Glutamatergic neuron (in vitro differentiated cells): ENCODE measurements at regions not wholly inside any gene's neighbourhood (a gene's known extent, or its start where the extent isn't known, plus 50 kb on each side); places are given as distances from the start of the nearest gene placed in this dataset.
"Not testable (repeated sequence)": the region's sequence is repeated elsewhere in the genome, so short reads cannot be mapped to it uniquely, and the experiment has no call there.

Experiments used
- DNase-seq: peaks from one replicate; pipeline ENCODE4 v3.0.0; 2022
- H3K27ac Mint-ChIP-seq: one replicate; pipeline ENCODE4 v1.8.0; 2020; ENCODE audit warnings: mild to moderate bottlenecking, mixed read lengths, inconsistent platforms; ENCODE audit not compliant: unreplicated experiment
- H3K27me3 Mint-ChIP-seq: one replicate; pipeline ENCODE4 v1.8.0; 2020; ENCODE audit warnings: mild to moderate bottlenecking, moderate library complexity, mixed read lengths, inconsistent platforms; ENCODE audit not compliant: unreplicated experiment
- H3K36me3 Mint-ChIP-seq: one replicate; pipeline ENCODE4 v1.8.0; 2020; ENCODE audit warnings: mild to moderate bottlenecking, mixed read lengths, inconsistent platforms; ENCODE audit not compliant: unreplicated experiment
- H3K4me1 Mint-ChIP-seq: one replicate; pipeline ENCODE4 v1.8.0; 2020; ENCODE audit warnings: mild to moderate bottlenecking, low read depth, mixed read lengths, inconsistent platforms; ENCODE audit not compliant: unreplicated experiment
- H3K4me3 Mint-ChIP-seq: one replicate; pipeline ENCODE4 v1.8.0; 2020; ENCODE audit warnings: mild to moderate bottlenecking, mixed read lengths, inconsistent platforms; ENCODE audit not compliant: unreplicated experiment
- H3K9me3 Mint-ChIP-seq: one replicate; pipeline ENCODE4 v1.8.0; 2020; ENCODE audit warnings: mild to moderate bottlenecking, moderate library complexity, mixed read lengths, inconsistent platforms; ENCODE audit not compliant: unreplicated experiment
- TF ChIP-seq, protein P1 (sequence below): fragments of 200-600 bp; sonication (generic); IDR thresholded peaks from one replicate; pipeline ENCODE4 v1.5.0; 2021; ENCODE audit not compliant: partially characterized antibody, unreplicated experiment

GRCh38 chr13:56720841-56721240 is 419.9 kb upstream of the PRR20A start:
- H3K27me3 Mint-ChIP-seq, result peaks cover 1% of the 10 kb centered on the region
- no peak for DNase-seq
- no peaks in the 10 kb centered on the region for H3K36me3 Mint-ChIP-seq
- no peaks in the 10 kb centered on the region for H3K9me3 Mint-ChIP-seq
- no peak overlapping the region for H3K4me3 Mint-ChIP-seq
- peaks cover 2% of the 10 kb centered on the region for H3K4me1 Mint-ChIP-seq
- TF ChIP-seq, protein P1, sequence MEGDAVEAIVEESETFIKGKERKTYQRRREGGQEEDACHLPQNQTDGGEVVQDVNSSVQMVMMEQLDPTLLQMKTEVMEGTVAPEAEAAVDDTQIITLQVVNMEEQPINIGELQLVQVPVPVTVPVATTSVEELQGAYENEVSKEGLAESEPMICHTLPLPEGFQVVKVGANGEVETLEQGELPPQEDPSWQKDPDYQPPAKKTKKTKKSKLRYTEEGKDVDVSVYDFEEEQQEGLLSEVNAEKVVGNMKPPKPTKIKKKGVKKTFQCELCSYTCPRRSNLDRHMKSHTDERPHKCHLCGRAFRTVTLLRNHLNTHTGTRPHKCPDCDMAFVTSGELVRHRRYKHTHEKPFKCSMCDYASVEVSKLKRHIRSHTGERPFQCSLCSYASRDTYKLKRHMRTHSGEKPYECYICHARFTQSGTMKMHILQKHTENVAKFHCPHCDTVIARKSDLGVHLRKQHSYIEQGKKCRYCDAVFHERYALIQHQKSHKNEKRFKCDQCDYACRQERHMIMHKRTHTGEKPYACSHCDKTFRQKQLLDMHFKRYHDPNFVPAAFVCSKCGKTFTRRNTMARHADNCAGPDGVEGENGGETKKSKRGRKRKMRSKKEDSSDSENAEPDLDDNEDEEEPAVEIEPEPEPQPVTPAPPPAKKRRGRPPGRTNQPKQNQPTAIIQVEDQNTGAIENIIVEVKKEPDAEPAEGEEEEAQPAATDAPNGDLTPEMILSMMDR, result no peak
- no peak overlapping the region for H3K27ac Mint-ChIP-seq

GRCh38 chr13:56735537-56735942 is 405.2 kb upstream of the PRR20A start:
- Mint-ChIP-seq H3K27ac (no peak overlapping the region), H3K4me1 (no peaks in the 10 kb centered on the region), H3K36me3 (no peaks in the 10 kb centered on the region), H3K4me3 (peak overlapping the region; percentile 90), H3K27me3 (no peaks in the 10 kb centered on the region), H3K9me3 (no peaks in the 10 kb centered on the region)
- peak; percentile 66 for DNase-seq
- TF ChIP-seq, protein P1, result no peak

DNA sequence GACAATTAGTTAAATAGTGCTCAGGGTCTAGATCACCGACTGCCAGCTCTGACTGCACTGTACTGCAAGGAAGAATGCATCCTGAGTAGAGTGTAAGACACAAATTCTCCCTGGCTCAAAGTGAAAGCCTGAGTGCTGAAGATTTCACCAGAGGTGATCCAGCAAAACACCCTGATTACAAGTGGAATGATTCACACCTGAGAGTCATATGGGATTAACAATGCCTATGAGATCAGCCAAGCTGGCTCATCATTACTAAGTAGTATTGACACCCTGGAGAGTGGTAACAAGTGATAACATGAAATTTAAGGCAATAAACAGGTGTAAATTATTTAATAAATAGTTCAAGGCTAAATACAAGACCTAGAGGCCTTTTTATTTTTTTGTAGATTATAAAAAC is 403.8 kb upstream of the PRR20A start:
- Mint-ChIP-seq H3K36me3 (no peaks in the 10 kb centered on the region), H3K4me1 (no peaks in the 10 kb centered on the region), H3K9me3 (no peaks in the 10 kb centered on the region), H3K27ac (no peak overlapping the region), H3K27me3 (no peaks in the 10 kb centered on the region), H3K4me3 (peak overlapping the region; percentile 61)
- TF ChIP-seq, protein P1, result no peak
- DNase-seq, result no peak

DNA sequence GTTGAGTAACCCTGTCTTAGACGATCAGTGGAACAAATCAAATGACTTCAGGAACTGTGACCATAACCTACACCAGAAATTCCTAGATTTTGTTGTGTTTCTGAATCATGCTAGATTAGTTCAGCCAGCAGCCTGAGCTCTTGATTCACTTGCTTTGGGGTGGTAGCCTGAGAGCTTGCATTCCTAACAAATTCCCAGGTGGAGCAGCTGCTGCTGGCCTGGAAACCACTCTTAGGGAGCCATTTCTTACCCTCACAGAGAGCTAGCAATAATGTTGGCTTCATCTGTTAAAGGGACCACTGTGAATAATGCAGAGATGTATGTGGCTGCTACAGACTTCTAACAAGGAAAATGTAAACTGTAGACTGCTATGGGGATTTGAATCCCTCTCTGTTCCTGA is 388.1 kb upstream of the PRR20A start:
- H3K27me3 Mint-ChIP-seq, result no peaks in the 10 kb centered on the region
- no peak overlapping the region for H3K4me3 Mint-ChIP-seq
- DNase-seq, result no peak
- TF ChIP-seq, protein P1, result no peak
- peaks cover 4% of the 10 kb centered on the region for H3K4me1 Mint-ChIP-seq
- no peaks in the 10 kb centered on the region for H3K36me3 Mint-ChIP-seq
- no peak overlapping the region for H3K27ac Mint-ChIP-seq
- no peaks in the 10 kb centered on the region for H3K9me3 Mint-ChIP-seq

DNA sequence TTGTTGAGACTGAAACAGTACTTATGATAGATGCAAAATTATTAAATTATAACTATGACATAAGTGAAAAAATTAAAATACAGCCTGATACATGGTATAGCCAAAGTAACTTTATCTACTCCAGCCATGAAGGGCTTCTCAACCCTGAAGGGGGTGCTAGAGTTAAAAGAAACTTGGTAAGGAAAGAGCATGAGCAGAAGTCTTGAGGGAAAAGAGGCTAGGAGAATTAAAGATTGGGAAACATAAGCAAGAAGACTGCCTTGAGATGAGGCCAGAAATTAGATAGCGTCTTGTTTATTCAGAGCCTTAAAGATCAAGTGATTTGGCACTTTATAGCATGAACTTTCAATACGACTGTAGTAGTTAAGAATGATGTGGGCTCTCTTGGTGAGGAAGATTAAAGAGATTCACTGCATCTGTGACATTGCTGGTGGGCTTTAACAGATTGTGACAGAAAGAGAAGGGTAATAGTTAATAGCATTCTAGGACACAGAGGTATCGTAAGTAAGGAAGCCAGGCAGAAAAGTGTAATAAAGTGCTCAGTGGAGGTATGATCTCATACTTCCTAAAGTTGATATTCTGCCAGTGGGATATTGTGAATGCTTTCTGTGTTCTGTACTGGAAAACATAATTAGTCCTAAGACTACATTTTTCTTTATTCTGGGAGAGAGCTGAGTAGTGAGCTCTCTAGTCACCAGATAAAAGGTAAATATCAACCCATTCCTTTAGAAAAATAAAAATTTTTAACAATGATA is 385.4 kb upstream of the PRR20A start:
- Mint-ChIP-seq H3K9me3 (no peaks in the 10 kb centered on the region), H3K27ac (no peak overlapping the region), H3K36me3 (no peaks in the 10 kb centered on the region), H3K4me1 (peaks cover 4% of the 10 kb centered on the region), H3K27me3 (peaks cover 1% of the 10 kb centered on the region), H3K4me3 (no peak overlapping the region)
- TF ChIP-seq, protein P1, result no peak
- no peak for DNase-seq

GRCh38 chr13:56763333-56763732 is 377.4 kb upstream of the PRR20A start:
- H3K4me1 Mint-ChIP-seq, H3K27ac Mint-ChIP-seq, H3K4me3 Mint-ChIP-seq, H3K36me3 Mint-ChIP-seq, H3K27me3 Mint-ChIP-seq, H3K9me3 Mint-ChIP-seq, DNase-seq: not testable (repeated sequence)
